BLaER1 treated with 17β-estradiol and CSF1 and Interleukin-3, amounts not matched to agents 10 nM and 100 nM (cell line): ENCODE measurements at regions not wholly inside any gene's neighbourhood (a gene's known extent, or its start where the extent isn't known, plus 50 kb on each side); places are given as distances from the start of the nearest gene placed in this dataset.

Source experiments
- H3K27ac ChIP-seq, 11 experiments: shearing (Covaris generic); formaldehyde crosslinking; 2 replicates each; pipeline ENCODE4 v1.8.1; 2022
- H3K27me3 ChIP-seq, 11 experiments: shearing (Covaris generic); formaldehyde crosslinking; 2 replicates each; pipeline ENCODE4 v1.8.1; 2022
- H3K36me3 ChIP-seq, 11 experiments: shearing (Covaris generic); formaldehyde crosslinking; 2 replicates each; pipeline ENCODE4 v1.8.1; 2022
- H3K4me1 ChIP-seq, 10 experiments: shearing (Covaris generic); formaldehyde crosslinking; 2 replicates each; pipeline ENCODE4 v1.8.1; 2022
- H3K4me2 ChIP-seq, 11 experiments: shearing (Covaris generic); formaldehyde crosslinking; 2 replicates each; pipeline ENCODE4 v1.8.1; 2022
- H3K4me3 ChIP-seq, 10 experiments: shearing (Covaris generic); formaldehyde crosslinking; 2 replicates each; pipeline ENCODE4 v1.8.1; 2022
- H3K9ac ChIP-seq, 11 experiments: shearing (Covaris generic); formaldehyde crosslinking; 2 replicates each; pipeline ENCODE4 v1.8.1; 2022
- H3K9me3 ChIP-seq, 11 experiments: shearing (Covaris generic); formaldehyde crosslinking; replicated peaks in 1 of 11; 2 replicates each; pipeline ENCODE4 v1.8.1; 2022
- H4K20me1 ChIP-seq, 11 experiments: shearing (Covaris generic); formaldehyde crosslinking; 2 replicates each; pipeline ENCODE4 v1.8.1; 2022
- Cebpa-rat ChIP-seq, 11 experiments: shearing (Covaris generic); IDR thresholded peaks; 2 replicates each; pipeline ENCODE4 v1.8.1; 2022

DNA sequence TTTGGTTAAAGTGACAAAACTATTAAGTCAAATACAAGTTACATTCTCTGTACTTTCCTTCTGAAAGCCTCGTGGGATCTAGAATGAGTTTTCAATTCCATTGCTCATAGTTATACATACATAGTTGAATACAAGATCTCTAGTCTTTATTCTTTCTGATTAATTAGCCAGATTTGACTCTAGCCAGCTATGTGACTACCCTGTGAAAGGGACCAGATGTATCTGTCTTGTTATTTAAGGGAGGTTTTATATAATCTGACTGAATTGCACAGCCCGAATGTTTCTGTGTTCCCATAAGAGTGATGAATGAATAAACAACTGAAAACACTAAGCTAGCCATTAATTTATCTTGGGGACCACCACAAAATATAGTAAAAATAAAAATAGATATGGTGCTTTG is 166.7 kb downstream of the TMEM167A start:
- no peak overlapping the region for H3K27ac ChIP-seq

GRCh38 chr5:82909771-82910170 is 167.4 kb downstream of the TMEM167A start:
- Histone ChIP-seq H3K9me3 (peaks cover 0 to 4% (median 0%) of the 10 kb centered on the region in 11 experiments; a peak in 4 of 22 replicates), H3K4me2 (no peak overlapping the region), H3K27ac (no peak overlapping the region), H3K4me3 (no peak overlapping the region), H3K36me3 (no peaks in the 10 kb centered on the region), H4K20me1 (no peaks in the 10 kb centered on the region), H3K4me1 (no peaks in the 10 kb centered on the region), H3K27me3 (no peaks in the 10 kb centered on the region), H3K9ac (no peak overlapping the region)
- no peak for TF ChIP-seq Cebpa-rat (IDR thresholded peaks at IDR 0.05)

More for the DNA sequence above, 166.7 kb downstream of the TMEM167A start:
- H3K36me3 ChIP-seq, result no peaks in the 10 kb centered on the region
- H3K9me3 ChIP-seq, result peaks cover 3 to 11% (median 6%) of the 10 kb centered on the region in 11 experiments; a peak in 19 of 22 replicates
- no peak overlapping the region for H3K9ac ChIP-seq
- no peaks in the 10 kb centered on the region for H3K27me3 ChIP-seq
- no peaks in the 10 kb centered on the region for H4K20me1 ChIP-seq
- H3K4me1 ChIP-seq, result no peaks in the 10 kb centered on the region
- no peak overlapping the region for H3K4me2 ChIP-seq
- H3K4me3 ChIP-seq, result no peak overlapping the region
- TF ChIP-seq Cebpa-rat (IDR thresholded peaks at IDR 0.05), result no peak

DNA sequence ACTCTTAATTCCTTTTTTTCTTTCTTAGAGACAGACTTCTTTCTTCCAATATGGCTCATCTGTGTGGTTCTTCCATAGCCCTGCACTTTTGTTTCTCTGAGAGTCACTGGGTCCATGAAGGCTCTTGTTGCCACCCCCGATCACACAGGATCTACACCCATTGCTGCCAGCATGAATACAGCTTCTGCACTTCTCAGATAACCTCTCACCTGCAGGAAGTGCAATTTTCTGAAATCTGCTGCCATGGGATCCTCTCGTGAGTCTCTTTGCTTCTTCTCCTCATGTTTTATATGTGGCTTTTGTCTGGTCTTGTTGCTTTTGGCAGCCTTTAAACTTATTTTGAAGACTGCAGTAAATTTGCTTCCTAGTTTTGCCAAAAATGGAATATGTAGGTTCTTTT is 171.2 kb downstream of the TMEM167A start:
- H3K4me3 ChIP-seq, result no peak overlapping the region
- no peaks in the 10 kb centered on the region for H4K20me1 ChIP-seq
- H3K9me3 ChIP-seq, result peaks cover 8 to 18% (median 14%) of the 10 kb centered on the region in 11 experiments; a peak in 20 of 22 replicates
- H3K4me2 ChIP-seq, result no peak overlapping the region
- H3K9ac ChIP-seq, result no peak overlapping the region
- H3K27me3 ChIP-seq, result no peaks in the 10 kb centered on the region
- no peaks in the 10 kb centered on the region for H3K36me3 ChIP-seq
- no peaks in the 10 kb centered on the region for H3K4me1 ChIP-seq
- no peak for TF ChIP-seq Cebpa-rat (IDR thresholded peaks at IDR 0.05)
- H3K27ac ChIP-seq, result no peak overlapping the region

GRCh38 chr5:82901281-82901888 is 175.8 kb downstream of the TMEM167A start:
- no peaks in the 10 kb centered on the region for H3K36me3 ChIP-seq
- H3K27me3 ChIP-seq, result no peaks in the 10 kb centered on the region
- no peaks in the 10 kb centered on the region for H4K20me1 ChIP-seq
- no peak overlapping the region for H3K4me2 ChIP-seq
- peaks cover 8 to 33% (median 14%) of the 10 kb centered on the region in 11 experiments; a peak in 20 of 22 replicates for H3K9me3 ChIP-seq
- TF ChIP-seq Cebpa-rat (IDR thresholded peaks at IDR 0.05), result no peak
- H3K27ac ChIP-seq, result no peak overlapping the region
- no peak overlapping the region for H3K4me3 ChIP-seq
- H3K9ac ChIP-seq, result no peak overlapping the region
- H3K4me1 ChIP-seq, result no peaks in the 10 kb centered on the region

DNA sequence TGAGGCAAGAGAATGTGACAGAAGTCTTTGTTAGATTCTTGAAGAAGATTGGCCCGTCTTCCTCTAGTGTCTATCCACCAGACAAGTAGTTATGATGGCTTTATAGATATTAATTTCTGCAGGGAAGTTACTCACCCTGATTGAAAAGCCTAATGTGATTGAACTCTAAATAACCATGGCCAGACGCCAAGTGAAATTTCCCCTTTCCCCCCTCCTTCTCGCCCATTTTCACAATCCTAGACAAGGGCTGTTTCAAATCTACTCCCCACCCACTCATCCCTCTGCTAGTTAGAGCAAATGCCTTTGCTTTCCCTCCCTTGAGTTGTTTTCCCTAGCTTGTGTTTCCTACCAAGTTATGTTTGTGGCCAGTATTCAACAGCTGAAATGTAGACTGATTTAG is 182.5 kb downstream of the TMEM167A start:
- H3K27me3 ChIP-seq, result no peaks in the 10 kb centered on the region
- no peaks in the 10 kb centered on the region for H4K20me1 ChIP-seq
- H3K4me2 ChIP-seq, result peak overlapping the region in 1 of 11 experiments; percentile 5; a peak in 1 of 22 replicates
- peaks cover 0 to 7% (median 0%) of the 10 kb centered on the region in 10 experiments; a peak in 5 of 20 replicates for H3K4me1 ChIP-seq
- TF ChIP-seq Cebpa-rat (IDR thresholded peaks at IDR 0.05), result no peak
- no peaks in the 10 kb centered on the region for H3K36me3 ChIP-seq
- no peak overlapping the region for H3K27ac ChIP-seq
- 0 out of 22 replicates have a peak, but pooled peaks cover 0 to 8% (median 0%) of the 10 kb centered on the region in 11 experiments for H3K9me3 ChIP-seq
- H3K9ac ChIP-seq, result no peak overlapping the region
- H3K4me3 ChIP-seq, result no peak overlapping the region

GRCh38 chr5:82889088-82889487 is 188.1 kb downstream of the TMEM167A start:
- Histone ChIP-seq H3K9ac (no peak overlapping the region), H3K27ac (no peak overlapping the region), H3K4me1 (peaks cover 0 to 17% (median 0%) of the 10 kb centered on the region in 10 experiments; a peak in 5 of 20 replicates), H3K36me3 (no peaks in the 10 kb centered on the region), H4K20me1 (no peaks in the 10 kb centered on the region), H3K4me2 (no peak overlapping the region), H3K4me3 (no peak overlapping the region), H3K27me3 (no peaks in the 10 kb centered on the region), H3K9me3 (no peaks in the 10 kb centered on the region)
- TF ChIP-seq Cebpa-rat (IDR thresholded peaks at IDR 0.05), result no peak

GRCh38 chr5:82886911-82887310 is 190.3 kb downstream of the TMEM167A start:
- Histone ChIP-seq H3K4me2 (no peak overlapping the region), H3K36me3 (no peaks in the 10 kb centered on the region), H3K27me3 (no peaks in the 10 kb centered on the region), H3K9me3 (no peaks in the 10 kb centered on the region), H3K4me3 (no peak overlapping the region), H3K4me1 (peaks cover 0 to 19% (median 1%) of the 10 kb centered on the region in 10 experiments; a peak in 11 of 20 replicates), H3K9ac (no peak overlapping the region), H3K27ac (no peak overlapping the region), H4K20me1 (no peaks in the 10 kb centered on the region)
- no peak for TF ChIP-seq Cebpa-rat (IDR thresholded peaks at IDR 0.05)

DNA sequence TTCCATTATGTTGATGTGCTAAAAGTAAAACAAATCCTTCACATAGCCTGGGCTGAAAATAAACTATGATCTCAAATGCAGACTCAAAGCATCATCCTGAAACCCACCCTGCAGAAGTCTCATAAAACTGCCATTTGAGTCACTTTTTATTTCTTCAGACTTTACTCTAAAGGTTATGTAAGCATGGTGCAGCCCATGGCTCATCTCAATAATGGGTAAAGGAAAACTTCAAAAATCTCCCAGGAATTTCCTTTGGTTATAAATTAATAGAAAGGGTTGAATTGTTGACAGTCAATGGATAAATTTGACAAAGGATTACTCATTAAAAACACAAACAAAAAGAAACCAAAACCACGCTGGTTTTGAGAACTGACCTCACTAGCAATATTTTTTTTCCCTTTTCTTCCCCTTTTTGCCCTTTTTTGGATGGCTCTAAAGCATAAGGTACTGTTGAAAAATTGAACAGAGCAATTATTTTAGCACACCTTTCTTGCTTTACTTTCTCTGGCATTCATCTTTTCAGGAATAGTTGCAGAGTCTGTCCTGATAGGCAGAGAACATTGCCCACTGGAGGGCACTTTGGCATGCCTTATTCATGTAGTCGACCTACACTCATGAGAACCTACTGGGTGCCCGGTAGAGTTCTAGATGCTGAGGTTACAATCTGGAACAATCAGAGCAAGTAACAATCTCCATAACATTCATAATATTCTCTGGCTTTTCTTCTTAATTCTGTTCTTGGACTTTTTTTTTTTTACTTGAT is 191.4 kb downstream of the TMEM167A start:
- peaks cover 0 to 26% (median 8%) of the 10 kb centered on the region in 10 experiments; a peak in 14 of 20 replicates for H3K4me1 ChIP-seq
- peaks cover under 1 to 5% (median 4%) of the 10 kb centered on the region in 11 experiments; a peak in 19 of 22 replicates for H3K9me3 ChIP-seq
- no peak overlapping the region for H3K27ac ChIP-seq
- TF ChIP-seq Cebpa-rat (IDR thresholded peaks at IDR 0.05), result no peak
- no peak overlapping the region for H3K4me3 ChIP-seq
- no peak overlapping the region for H3K9ac ChIP-seq
- H3K36me3 ChIP-seq, result no peaks in the 10 kb centered on the region
- peak overlapping the region in 2 of 11 experiments; percentile 17 to 64; a peak in 3 of 22 replicates for H3K4me2 ChIP-seq
- no peaks in the 10 kb centered on the region for H3K27me3 ChIP-seq
- H4K20me1 ChIP-seq, result no peaks in the 10 kb centered on the region

GRCh38 chr5:82884821-82885471 is 192.2 kb downstream of the TMEM167A start:
- no peaks in the 10 kb centered on the region for H4K20me1 ChIP-seq
- TF ChIP-seq Cebpa-rat (IDR thresholded peaks at IDR 0.05), result no peak
- peaks cover 0 to 26% (median 8%) of the 10 kb centered on the region in 10 experiments; a peak in 14 of 20 replicates for H3K4me1 ChIP-seq
- H3K9ac ChIP-seq, result no peak overlapping the region
- H3K4me3 ChIP-seq, result no peak overlapping the region
- no peaks in the 10 kb centered on the region for H3K36me3 ChIP-seq
- H3K4me2 ChIP-seq, result peak overlapping the region in 3 of 11 experiments; percentile 2 to 64 (median 17); a peak in 3 of 22 replicates
- no peak overlapping the region for H3K27ac ChIP-seq
- H3K27me3 ChIP-seq, result no peaks in the 10 kb centered on the region
- peaks cover 9 to 14% (median 13%) of the 10 kb centered on the region in 11 experiments for H3K9me3 ChIP-seq
